K562 (cell line): ENCODE measurements at regions not wholly inside any gene's neighbourhood (a gene's known extent, or its start where the extent isn't known, plus 50 kb on each side); places are given as distances from the start of the nearest gene placed in this dataset.

ENCODE experiments used
- CTBP1 ChIP-seq: fragments of 450-650 bp; IDR thresholded peaks from 2 replicates; pipeline ENCODE4 v1.6.1; 2016; ENCODE audit warnings: borderline replicate concordance
- L3MBTL2 ChIP-seq: fragments of 450-650 bp; IDR thresholded peaks from 2 replicates; pipeline ENCODE4 v1.6.1; 2016; ENCODE audit warnings: mild to moderate bottlenecking, moderate library complexity
- ZNF232 ChIP-seq: sonication (generic); formaldehyde crosslinking; IDR thresholded peaks from 2 replicates; pipeline ENCODE4 v1.8.0; 2022; ENCODE audit warnings: mild to moderate bottlenecking, missing genetic modification reagents
- TF ChIP-seq, protein P1 (sequence below), 2 experiments: fragments of 450-650 bp in 1 of 2; IDR thresholded peaks; 2 replicates each; pipeline ENCODE4 v1.6.1; 2011 to 2017; ENCODE audit warnings: low read depth in 2 of 2, antibody characterized with exemption in 1 of 2, borderline replicate concordance in 1 of 2, low read length in 1 of 2, mild to moderate bottlenecking in 1 of 2, mixed read lengths in 1 of 2; ENCODE audit not compliant: control insufficient read depth in 1 of 2
- TF ChIP-seq, protein P2 (sequence below): fragments of 450-650 bp; IDR thresholded peaks from 2 replicates; pipeline ENCODE4 v1.6.1; 2016; ENCODE audit warnings: mild to moderate bottlenecking, moderate library complexity

DNA sequence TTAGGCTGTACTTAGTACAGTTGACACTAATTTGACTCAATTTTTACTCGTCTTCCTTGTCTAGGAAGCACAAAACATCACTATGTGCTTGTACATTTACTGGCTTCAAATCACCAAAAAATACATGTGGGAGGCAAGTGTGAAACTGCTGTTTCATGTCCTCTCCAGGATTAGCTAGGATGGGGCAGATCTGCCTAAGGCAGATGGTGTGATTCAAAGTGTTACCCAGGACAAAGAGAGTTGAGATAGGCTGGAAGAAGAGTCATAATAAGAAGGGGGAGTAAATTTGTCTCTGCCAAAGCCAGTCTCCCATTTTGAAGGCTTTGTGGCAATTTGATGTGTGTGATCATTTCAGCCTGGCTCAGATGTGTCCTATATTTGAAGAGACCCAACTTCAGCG lies 821.6 kb upstream of the ZEB2 start (continued):
- TF ChIP-seq, protein P1, sequence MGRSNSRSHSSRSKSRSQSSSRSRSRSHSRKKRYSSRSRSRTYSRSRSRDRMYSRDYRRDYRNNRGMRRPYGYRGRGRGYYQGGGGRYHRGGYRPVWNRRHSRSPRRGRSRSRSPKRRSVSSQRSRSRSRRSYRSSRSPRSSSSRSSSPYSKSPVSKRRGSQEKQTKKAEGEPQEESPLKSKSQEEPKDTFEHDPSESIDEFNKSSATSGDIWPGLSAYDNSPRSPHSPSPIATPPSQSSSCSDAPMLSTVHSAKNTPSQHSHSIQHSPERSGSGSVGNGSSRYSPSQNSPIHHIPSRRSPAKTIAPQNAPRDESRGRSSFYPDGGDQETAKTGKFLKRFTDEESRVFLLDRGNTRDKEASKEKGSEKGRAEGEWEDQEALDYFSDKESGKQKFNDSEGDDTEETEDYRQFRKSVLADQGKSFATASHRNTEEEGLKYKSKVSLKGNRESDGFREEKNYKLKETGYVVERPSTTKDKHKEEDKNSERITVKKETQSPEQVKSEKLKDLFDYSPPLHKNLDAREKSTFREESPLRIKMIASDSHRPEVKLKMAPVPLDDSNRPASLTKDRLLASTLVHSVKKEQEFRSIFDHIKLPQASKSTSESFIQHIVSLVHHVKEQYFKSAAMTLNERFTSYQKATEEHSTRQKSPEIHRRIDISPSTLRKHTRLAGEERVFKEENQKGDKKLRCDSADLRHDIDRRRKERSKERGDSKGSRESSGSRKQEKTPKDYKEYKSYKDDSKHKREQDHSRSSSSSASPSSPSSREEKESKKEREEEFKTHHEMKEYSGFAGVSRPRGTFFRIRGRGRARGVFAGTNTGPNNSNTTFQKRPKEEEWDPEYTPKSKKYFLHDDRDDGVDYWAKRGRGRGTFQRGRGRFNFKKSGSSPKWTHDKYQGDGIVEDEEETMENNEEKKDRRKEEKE (IDR thresholded peaks at IDR 0.05; ENCODE audit: borderline replicate concordance in 1 of 2, control insufficient read depth in 1 of 2, low read depth in 2 of 2, low read length in 1 of 2): no peak
- TF ChIP-seq ZNF232 (CRISPR knock-in tag) (no peak), L3MBTL2 (peak; percentile 25; the same call in 1 of the 2 replicates), CTBP1 (no peak)
- TF ChIP-seq, protein P2, sequence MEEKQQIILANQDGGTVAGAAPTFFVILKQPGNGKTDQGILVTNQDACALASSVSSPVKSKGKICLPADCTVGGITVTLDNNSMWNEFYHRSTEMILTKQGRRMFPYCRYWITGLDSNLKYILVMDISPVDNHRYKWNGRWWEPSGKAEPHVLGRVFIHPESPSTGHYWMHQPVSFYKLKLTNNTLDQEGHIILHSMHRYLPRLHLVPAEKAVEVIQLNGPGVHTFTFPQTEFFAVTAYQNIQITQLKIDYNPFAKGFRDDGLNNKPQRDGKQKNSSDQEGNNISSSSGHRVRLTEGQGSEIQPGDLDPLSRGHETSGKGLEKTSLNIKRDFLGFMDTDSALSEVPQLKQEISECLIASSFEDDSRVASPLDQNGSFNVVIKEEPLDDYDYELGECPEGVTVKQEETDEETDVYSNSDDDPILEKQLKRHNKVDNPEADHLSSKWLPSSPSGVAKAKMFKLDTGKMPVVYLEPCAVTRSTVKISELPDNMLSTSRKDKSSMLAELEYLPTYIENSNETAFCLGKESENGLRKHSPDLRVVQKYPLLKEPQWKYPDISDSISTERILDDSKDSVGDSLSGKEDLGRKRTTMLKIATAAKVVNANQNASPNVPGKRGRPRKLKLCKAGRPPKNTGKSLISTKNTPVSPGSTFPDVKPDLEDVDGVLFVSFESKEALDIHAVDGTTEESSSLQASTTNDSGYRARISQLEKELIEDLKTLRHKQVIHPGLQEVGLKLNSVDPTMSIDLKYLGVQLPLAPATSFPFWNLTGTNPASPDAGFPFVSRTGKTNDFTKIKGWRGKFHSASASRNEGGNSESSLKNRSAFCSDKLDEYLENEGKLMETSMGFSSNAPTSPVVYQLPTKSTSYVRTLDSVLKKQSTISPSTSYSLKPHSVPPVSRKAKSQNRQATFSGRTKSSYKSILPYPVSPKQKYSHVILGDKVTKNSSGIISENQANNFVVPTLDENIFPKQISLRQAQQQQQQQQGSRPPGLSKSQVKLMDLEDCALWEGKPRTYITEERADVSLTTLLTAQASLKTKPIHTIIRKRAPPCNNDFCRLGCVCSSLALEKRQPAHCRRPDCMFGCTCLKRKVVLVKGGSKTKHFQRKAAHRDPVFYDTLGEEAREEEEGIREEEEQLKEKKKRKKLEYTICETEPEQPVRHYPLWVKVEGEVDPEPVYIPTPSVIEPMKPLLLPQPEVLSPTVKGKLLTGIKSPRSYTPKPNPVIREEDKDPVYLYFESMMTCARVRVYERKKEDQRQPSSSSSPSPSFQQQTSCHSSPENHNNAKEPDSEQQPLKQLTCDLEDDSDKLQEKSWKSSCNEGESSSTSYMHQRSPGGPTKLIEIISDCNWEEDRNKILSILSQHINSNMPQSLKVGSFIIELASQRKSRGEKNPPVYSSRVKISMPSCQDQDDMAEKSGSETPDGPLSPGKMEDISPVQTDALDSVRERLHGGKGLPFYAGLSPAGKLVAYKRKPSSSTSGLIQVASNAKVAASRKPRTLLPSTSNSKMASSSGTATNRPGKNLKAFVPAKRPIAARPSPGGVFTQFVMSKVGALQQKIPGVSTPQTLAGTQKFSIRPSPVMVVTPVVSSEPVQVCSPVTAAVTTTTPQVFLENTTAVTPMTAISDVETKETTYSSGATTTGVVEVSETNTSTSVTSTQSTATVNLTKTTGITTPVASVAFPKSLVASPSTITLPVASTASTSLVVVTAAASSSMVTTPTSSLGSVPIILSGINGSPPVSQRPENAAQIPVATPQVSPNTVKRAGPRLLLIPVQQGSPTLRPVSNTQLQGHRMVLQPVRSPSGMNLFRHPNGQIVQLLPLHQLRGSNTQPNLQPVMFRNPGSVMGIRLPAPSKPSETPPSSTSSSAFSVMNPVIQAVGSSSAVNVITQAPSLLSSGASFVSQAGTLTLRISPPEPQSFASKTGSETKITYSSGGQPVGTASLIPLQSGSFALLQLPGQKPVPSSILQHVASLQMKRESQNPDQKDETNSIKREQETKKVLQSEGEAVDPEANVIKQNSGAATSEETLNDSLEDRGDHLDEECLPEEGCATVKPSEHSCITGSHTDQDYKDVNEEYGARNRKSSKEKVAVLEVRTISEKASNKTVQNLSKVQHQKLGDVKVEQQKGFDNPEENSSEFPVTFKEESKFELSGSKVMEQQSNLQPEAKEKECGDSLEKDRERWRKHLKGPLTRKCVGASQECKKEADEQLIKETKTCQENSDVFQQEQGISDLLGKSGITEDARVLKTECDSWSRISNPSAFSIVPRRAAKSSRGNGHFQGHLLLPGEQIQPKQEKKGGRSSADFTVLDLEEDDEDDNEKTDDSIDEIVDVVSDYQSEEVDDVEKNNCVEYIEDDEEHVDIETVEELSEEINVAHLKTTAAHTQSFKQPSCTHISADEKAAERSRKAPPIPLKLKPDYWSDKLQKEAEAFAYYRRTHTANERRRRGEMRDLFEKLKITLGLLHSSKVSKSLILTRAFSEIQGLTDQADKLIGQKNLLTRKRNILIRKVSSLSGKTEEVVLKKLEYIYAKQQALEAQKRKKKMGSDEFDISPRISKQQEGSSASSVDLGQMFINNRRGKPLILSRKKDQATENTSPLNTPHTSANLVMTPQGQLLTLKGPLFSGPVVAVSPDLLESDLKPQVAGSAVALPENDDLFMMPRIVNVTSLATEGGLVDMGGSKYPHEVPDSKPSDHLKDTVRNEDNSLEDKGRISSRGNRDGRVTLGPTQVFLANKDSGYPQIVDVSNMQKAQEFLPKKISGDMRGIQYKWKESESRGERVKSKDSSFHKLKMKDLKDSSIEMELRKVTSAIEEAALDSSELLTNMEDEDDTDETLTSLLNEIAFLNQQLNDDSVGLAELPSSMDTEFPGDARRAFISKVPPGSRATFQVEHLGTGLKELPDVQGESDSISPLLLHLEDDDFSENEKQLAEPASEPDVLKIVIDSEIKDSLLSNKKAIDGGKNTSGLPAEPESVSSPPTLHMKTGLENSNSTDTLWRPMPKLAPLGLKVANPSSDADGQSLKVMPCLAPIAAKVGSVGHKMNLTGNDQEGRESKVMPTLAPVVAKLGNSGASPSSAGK: peak; percentile 49; the same call in 1 of the 2 replicates
